Large intestine (tissue), 3 donors: ENCODE measurements at regions not wholly inside any gene's neighbourhood (a gene's known extent, or its start where the extent isn't known, plus 50 kb on each side); places are given as distances from the start of the nearest gene placed in this dataset.

Experiments
- DNase-seq, 2 donors: peaks; one replicate each; pipeline versions ENCODE4 v3.0.0 to v3.0.0-alpha.2; 2013
- H3K27ac ChIP-seq: one replicate; pipeline ENCODE4 v1.5.1; 2013; ENCODE audit warnings: low read length
- H3K27me3 ChIP-seq: 2 replicates; pipeline ENCODE4 v1.6.1; 2013; ENCODE audit warnings: low read length; ENCODE audit not compliant: control insufficient read depth, insufficient read depth
- H3K36me3 ChIP-seq: 2 replicates; pipeline ENCODE4 v1.6.1; 2013; ENCODE audit warnings: low read length; ENCODE audit not compliant: control insufficient read depth, insufficient read depth
- H3K4me1 ChIP-seq: one replicate; pipeline ENCODE4 v1.6.1; 2013; ENCODE audit warnings: low read length; ENCODE audit not compliant: control insufficient read depth, insufficient read depth
- H3K4me3 ChIP-seq: one replicate; pipeline ENCODE4 v1.5.1; 2013; ENCODE audit warnings: low read length
- H3K9me3 ChIP-seq: one replicate; pipeline ENCODE4 v1.6.1; 2013; ENCODE audit warnings: mild to moderate bottlenecking, low read depth, low read length, moderate library complexity; ENCODE audit not compliant: control insufficient read depth
- WGBS: methylation state at CpG from one replicate; pipeline ENCODE4 v1.1.5; 2013; ENCODE audit warnings: low lambda C conversion rate; ENCODE audit not compliant: insufficient coverage; 5-methylcytosine and 5-hydroxymethylcytosine counted together

- no CpG with 5 or more reads among the region's 1 CpG for WGBS
Measured at GRCh38 chr9:105141976-105142250, 102.5 kb upstream of the SLC44A1 start.

GRCh38 chr9:105142406-105143135 lies 101.9 kb upstream of the SLC44A1 start:
- 79% methylated on average over 3 of the region's 8 CpGs for WGBS
- Histone ChIP-seq H3K4me1 (no peaks in the 10 kb centered on the region), H3K4me3 (no peak overlapping the region), H3K36me3 (no peaks in the 10 kb centered on the region), H3K27ac (no peak overlapping the region), H3K9me3 (no peaks in the 10 kb centered on the region), H3K27me3 (no peaks in the 10 kb centered on the region)
- no peak for DNase-seq

More at GRCh38 chr9:105141976-105142250, 102.5 kb upstream of the SLC44A1 start:
- Histone ChIP-seq H3K4me1 (no peaks in the 10 kb centered on the region), H3K27me3 (no peaks in the 10 kb centered on the region), H3K36me3 (no peaks in the 10 kb centered on the region), H3K27ac (no peak overlapping the region), H3K9me3 (no peaks in the 10 kb centered on the region), H3K4me3 (no peak overlapping the region)
- no peak for DNase-seq

GRCh38 chr9:105143136-105143430 lies 101.4 kb upstream of the SLC44A1 start:
- no peaks in the 10 kb centered on the region for H3K27me3 ChIP-seq
- no CpG with 5 or more reads among the region's 6 CpGs for WGBS
- no peaks in the 10 kb centered on the region for H3K9me3 ChIP-seq
- H3K4me3 ChIP-seq, result no peak overlapping the region
- DNase-seq, result no peak
- no peaks in the 10 kb centered on the region for H3K36me3 ChIP-seq
- H3K27ac ChIP-seq, result no peak overlapping the region
- H3K4me1 ChIP-seq, result no peaks in the 10 kb centered on the region

GRCh38 chr9:105144076-105144475 lies 100.4 kb upstream of the SLC44A1 start:
- no peaks in the 10 kb centered on the region for H3K27me3 ChIP-seq
- H3K4me3 ChIP-seq, result no peak overlapping the region
- WGBS, result no CpG with 5 or more reads among the region's 1 CpG
- no peaks in the 10 kb centered on the region for H3K36me3 ChIP-seq
- H3K4me1 ChIP-seq, result no peaks in the 10 kb centered on the region
- no peaks in the 10 kb centered on the region for H3K9me3 ChIP-seq
- no peak overlapping the region for H3K27ac ChIP-seq
- DNase-seq, result peak; percentile 56 to 72

- no peak overlapping the region for H3K27ac ChIP-seq
- no peaks in the 10 kb centered on the region for H3K36me3 ChIP-seq
- H3K27me3 ChIP-seq, result no peaks in the 10 kb centered on the region
- DNase-seq, result no peak
- no peak overlapping the region for H3K4me3 ChIP-seq
- no CpG with 5 or more reads among the region's 2 CpGs for WGBS
- no peaks in the 10 kb centered on the region for H3K4me1 ChIP-seq
- H3K9me3 ChIP-seq, result no peaks in the 10 kb centered on the region
Measured at GRCh38 chr9:105144841-105145240, 99.6 kb upstream of the SLC44A1 start.

- no CpG with 5 or more reads among the region's 5 CpGs for WGBS
- Histone ChIP-seq H3K4me1 (no peaks in the 10 kb centered on the region), H3K9me3 (no peaks in the 10 kb centered on the region), H3K27ac (no peak overlapping the region), H3K36me3 (no peaks in the 10 kb centered on the region), H3K27me3 (no peaks in the 10 kb centered on the region), H3K4me3 (no peak overlapping the region)
- DNase-seq, result no peak
Measured at GRCh38 chr9:105146677-105147076, 97.8 kb upstream of the SLC44A1 start.

- Histone ChIP-seq H3K4me3 (no peak overlapping the region), H3K36me3 (no peaks in the 10 kb centered on the region), H3K4me1 (no peaks in the 10 kb centered on the region), H3K9me3 (no peaks in the 10 kb centered on the region), H3K27ac (no peak overlapping the region), H3K27me3 (no peaks in the 10 kb centered on the region)
- no peak for DNase-seq
- no CpG with 5 or more reads among the region's 4 CpGs for WGBS
Measured at GRCh38 chr9:105147110-105147871, 97.2 kb upstream of the SLC44A1 start.

GRCh38 chr9:105148328-105149006 lies 96.0 kb upstream of the SLC44A1 start:
- Histone ChIP-seq H3K4me1 (no peaks in the 10 kb centered on the region), H3K9me3 (no peaks in the 10 kb centered on the region), H3K27me3 (no peaks in the 10 kb centered on the region), H3K4me3 (no peak overlapping the region), H3K27ac (no peak overlapping the region), H3K36me3 (no peaks in the 10 kb centered on the region)
- no CpG with 5 or more reads among the region's 1 CpG for WGBS
- DNase-seq, result no peak

- Histone ChIP-seq H3K27me3 (no peaks in the 10 kb centered on the region), H3K36me3 (no peaks in the 10 kb centered on the region), H3K27ac (no peak overlapping the region), H3K4me1 (no peaks in the 10 kb centered on the region), H3K4me3 (no peak overlapping the region), H3K9me3 (no peaks in the 10 kb centered on the region)
- no peak for DNase-seq
- WGBS, result 33% methylated on average over 1 of the region's 2 CpGs
Measured at GRCh38 chr9:105150991-105151685, 93.3 kb upstream of the SLC44A1 start.

- no peak overlapping the region for H3K4me3 ChIP-seq
- H3K27me3 ChIP-seq, result no peaks in the 10 kb centered on the region
- 90% methylated on average over 3 of the region's 3 CpGs for WGBS
- no peak for DNase-seq
- no peak overlapping the region for H3K27ac ChIP-seq
- H3K36me3 ChIP-seq, result no peaks in the 10 kb centered on the region
- no peaks in the 10 kb centered on the region for H3K4me1 ChIP-seq
- no peaks in the 10 kb centered on the region for H3K9me3 ChIP-seq
Measured at GRCh38 chr9:105151686-105151995, 92.8 kb upstream of the SLC44A1 start.
